HEK293T (cell line): ENCODE measurements at regions not wholly inside any gene's neighbourhood (a gene's known extent, or its start where the extent isn't known, plus 50 kb on each side); places are given as distances from the start of the nearest gene placed in this dataset.

Source experiments
- ARNT ChIP-seq: fragments of 450-650 bp; IDR thresholded peaks from 2 replicates; pipeline ENCODE4 v1.6.1; 2017; ENCODE audit warnings: mild to moderate bottlenecking
- BHLHE40 ChIP-seq: fragments of 450-650 bp; IDR thresholded peaks from 2 replicates; pipeline ENCODE4 v1.6.1; 2016; ENCODE audit warnings: mild to moderate bottlenecking, moderate library complexity, borderline replicate concordance
- FOXM1 ChIP-seq: fragments of 450-650 bp; IDR thresholded peaks from 2 replicates; pipeline ENCODE4 v1.6.1; 2017; ENCODE audit warnings: mild to moderate bottlenecking, borderline replicate concordance
- TARDBP ChIP-seq: fragments of 450-650 bp; IDR thresholded peaks from 2 replicates; pipeline ENCODE4 v1.6.1; 2016

GRCh38 chr5:74556631-74557595, 83.6 kb downstream of the ENC1 start:
- TF ChIP-seq FOXM1, result no peak
- TF ChIP-seq TARDBP, result no peak
- TF ChIP-seq ARNT, result no peak
- no peak for TF ChIP-seq BHLHE40
